OCI-LY3 (cell line): ENCODE measurements at regions not wholly inside any gene's neighbourhood (a gene's known extent, or its start where the extent isn't known, plus 50 kb on each side); places are given as distances from the start of the nearest gene placed in this dataset.

ENCODE experiments used
- H2AFZ ChIP-seq: fragments of 200-600, 300-600 bp; shearing (Covaris generic); 2 replicates; pipeline ENCODE4 v1.6.0; 2014; ENCODE audit warnings: antibody characterized with exemption, low read depth, low read length
- H3K27ac ChIP-seq: fragments of 200-600, 300-600 bp; sonication (generic); 2 replicates; pipeline ENCODE4 v1.5.1; 2014; ENCODE audit warnings: mild to moderate bottlenecking, low read length, moderate library complexity, mixed read lengths
- H3K27me3 ChIP-seq: fragments of 200-600, 300-600 bp; sonication (generic); 2 replicates; pipeline ENCODE4 v1.6.1; 2014; ENCODE audit warnings: low read depth, low read length, mixed read lengths
- H3K36me3 ChIP-seq: fragments of 200-600, 300-600 bp; sonication (generic); replicated peaks from 2 replicates; pipeline ENCODE3; 2014; ENCODE audit warnings: low read depth, low read length, mixed read lengths
- H3K4me1 ChIP-seq: fragments of 300-600, 200-600 bp; sonication (generic); 2 replicates; pipeline ENCODE4 v1.6.1; 2014; ENCODE audit warnings: low read length, mixed read lengths
- H3K4me2 ChIP-seq: fragments of 200-600, 300-600 bp; sonication (generic); 2 replicates; pipeline ENCODE4 v1.6.1; 2014; ENCODE audit warnings: low read length, mixed read lengths
- H3K4me3 ChIP-seq: fragments of 300-600, 200-600 bp; sonication (generic); 2 replicates; pipeline ENCODE4 v1.5.1; 2014; ENCODE audit warnings: antibody characterized with exemption, mild to moderate bottlenecking, low read length, moderate library complexity
- H3K79me2 ChIP-seq: fragments of 300-600, 200-600 bp; shearing (Covaris generic); 2 replicates; pipeline ENCODE4 v1.6.1; 2014; ENCODE audit warnings: mild to moderate bottlenecking, low read length, mixed read lengths
- H3K9ac ChIP-seq: fragments of 300-600, 200-600 bp; shearing (Covaris generic); 2 replicates; pipeline ENCODE4 v1.6.0; 2014; ENCODE audit warnings: mild to moderate bottlenecking, low read length, moderate library complexity
- H3K9me3 ChIP-seq: fragments of 200-600, 300-600 bp; shearing (Covaris generic); 2 replicates; pipeline ENCODE4 v1.6.1; 2014; ENCODE audit warnings: low read length, mixed read lengths; ENCODE audit not compliant: insufficient read depth
- H4K20me1 ChIP-seq: fragments of 200-600, 300-600 bp; sonication (generic); 2 replicates; pipeline ENCODE4 v1.6.1; 2016; ENCODE audit warnings: low read length, mixed read lengths; ENCODE audit not compliant: insufficient read depth
- CTCF ChIP-seq: fragments of 200-600, 300-600 bp; sonication (generic); IDR thresholded peaks from 2 replicates; pipeline ENCODE4 v1.5.1; 2014; ENCODE audit warnings: antibody characterized with exemption, low read length, low read depth
- EZH2phosphoT487 ChIP-seq: fragments of 200-600 bp; shearing (Covaris generic); IDR thresholded peaks from 2 replicates; pipeline ENCODE4 v1.6.1; 2018; ENCODE audit warnings: antibody characterized with exemption, mixed run types, low read depth

- H3K79me2 ChIP-seq: no peaks in the 10 kb centered on the region
- no peak for TF ChIP-seq CTCF
- no peak overlapping the region for H3K27ac ChIP-seq
- no peak overlapping the region for H3K4me2 ChIP-seq
- H3K4me3 ChIP-seq: no peak overlapping the region
- no peaks in the 10 kb centered on the region for H3K4me1 ChIP-seq
- H3K27me3 ChIP-seq: 0 out of 2 replicates have a peak, but pooled peaks cover 3% of the 10 kb centered on the region
- no peak overlapping the region for H2AFZ ChIP-seq
- H3K36me3 ChIP-seq: no peaks in the 10 kb centered on the region
- H4K20me1 ChIP-seq: no peaks in the 10 kb centered on the region
- no peak overlapping the region for H3K9ac ChIP-seq
- no peaks in the 10 kb centered on the region for H3K9me3 ChIP-seq
These were observed 130.3 kb downstream of the NSG2 start for GRCh38 chr5:174175716-174176268.

GRCh38 chr5:174176511-174176910, 131.0 kb downstream of the NSG2 start:
- H3K27me3 ChIP-seq: peaks cover 9% of the 10 kb centered on the region; the same call in 1 of the 2 replicates
- no peak overlapping the region for H3K9ac ChIP-seq
- no peaks in the 10 kb centered on the region for H3K79me2 ChIP-seq
- H3K4me1 ChIP-seq: no peaks in the 10 kb centered on the region
- H3K4me3 ChIP-seq: no peak overlapping the region
- no peaks in the 10 kb centered on the region for H4K20me1 ChIP-seq
- H3K27ac ChIP-seq: no peak overlapping the region
- H3K9me3 ChIP-seq: no peaks in the 10 kb centered on the region
- H3K4me2 ChIP-seq: no peak overlapping the region
- no peaks in the 10 kb centered on the region for H3K36me3 ChIP-seq
- no peak overlapping the region for H2AFZ ChIP-seq
- TF ChIP-seq CTCF: no peak
- no peak for TF ChIP-seq EZH2phosphoT487

GRCh38 chr5:174177531-174177930, 132.0 kb downstream of the NSG2 start:
- Histone ChIP-seq H3K4me3 (no peak overlapping the region), H3K27ac (no peak overlapping the region), H3K36me3 (no peaks in the 10 kb centered on the region), H3K79me2 (no peaks in the 10 kb centered on the region), H3K4me2 (no peak overlapping the region), H3K27me3 (peaks cover 14% of the 10 kb centered on the region; the same call in 1 of the 2 replicates), H4K20me1 (no peaks in the 10 kb centered on the region), H3K4me1 (no peaks in the 10 kb centered on the region), H3K9me3 (no peaks in the 10 kb centered on the region), H3K9ac (no peak overlapping the region), H2AFZ (no peak overlapping the region)
- TF ChIP-seq EZH2phosphoT487: no peak
- TF ChIP-seq CTCF: no peak

GRCh38 chr5:174177976-174178605, 132.6 kb downstream of the NSG2 start:
- no peak for TF ChIP-seq CTCF
- TF ChIP-seq EZH2phosphoT487: no peak
- H2AFZ ChIP-seq: no peak overlapping the region
- H3K4me1 ChIP-seq: no peaks in the 10 kb centered on the region
- H3K4me2 ChIP-seq: no peak overlapping the region
- no peak overlapping the region for H3K27ac ChIP-seq
- H3K4me3 ChIP-seq: no peak overlapping the region
- no peaks in the 10 kb centered on the region for H4K20me1 ChIP-seq
- H3K9ac ChIP-seq: no peak overlapping the region
- no peaks in the 10 kb centered on the region for H3K79me2 ChIP-seq
- H3K36me3 ChIP-seq: no peaks in the 10 kb centered on the region
- H3K27me3 ChIP-seq: peaks cover 20% of the 10 kb centered on the region
- no peaks in the 10 kb centered on the region for H3K9me3 ChIP-seq
